ENCODE measurements at regions not wholly inside any gene's neighbourhood (a gene's known extent, or its start where the extent isn't known, plus 50 kb on each side); places are given as distances from the start of the nearest gene placed in this dataset.
A peak's percentile ranks its signal among the peaks of the same experiment; 100 is the strongest.

DNA sequence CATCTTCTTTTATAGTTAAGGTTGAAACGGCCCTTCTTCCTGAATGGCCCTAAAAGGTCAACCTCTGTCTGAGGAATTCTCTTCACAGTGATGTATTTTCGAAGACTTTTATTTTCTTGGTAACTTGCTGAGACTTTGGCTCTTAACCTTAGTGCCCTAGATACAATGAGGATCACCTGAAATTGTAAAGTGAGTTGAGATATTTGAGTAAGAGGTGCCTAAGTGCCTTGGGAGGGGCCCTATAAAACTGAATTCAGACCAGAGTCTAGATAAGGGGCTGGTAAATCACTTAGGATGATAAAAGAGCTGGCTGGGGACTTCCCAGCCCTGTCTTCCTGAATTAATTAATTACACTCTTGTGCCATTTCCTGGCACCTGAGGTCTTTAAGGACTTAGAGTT, 505.6 kb upstream of the KIRREL3 start:
- Histone ChIP-seq H3K27ac (ENCODE audit: low read depth, low read length) (no peak overlapping the region), H3K36me3 (ENCODE audit: insufficient read depth, low read length) (no peaks in the 10 kb centered on the region), H3K4me1 (ENCODE audit: insufficient read depth, low read length) (no peaks in the 10 kb centered on the region), H2AFZ (ENCODE audit: low read depth, low read length) (no peak overlapping the region), H3K79me2 (ENCODE audit: insufficient read depth, low read length) (no peaks in the 10 kb centered on the region), H3K4me3 (ENCODE audit: insufficient read depth, low read depth, low read length) (no peak overlapping the region), H3K9ac (ENCODE audit: low read length) (no peak overlapping the region), H3K27me3 (ENCODE audit: insufficient read depth, low read length) (no peaks in the 10 kb centered on the region), H3K9me3 (ENCODE audit: insufficient read depth, low read depth, low read length) (no peaks in the 10 kb centered on the region), H3K4me2 (ENCODE audit: low read length) (no peak overlapping the region), H4K20me1 (ENCODE audit: insufficient read depth, low read length) (no peaks in the 10 kb centered on the region)
- Mint-ChIP-seq H3K9me3 (ENCODE audit: unreplicated experiment) (no peaks in the 10 kb centered on the region), H3K36me3 (ENCODE audit: low read depth, unreplicated experiment) (no peaks in the 10 kb centered on the region), H3K4me1 (ENCODE audit: low read depth, unreplicated experiment) (no peaks in the 10 kb centered on the region), H3K27ac (ENCODE audit: unreplicated experiment) (no peak overlapping the region), H3K27me3 (ENCODE audit: low read depth, unreplicated experiment) (peaks cover 2% of the 10 kb centered on the region), H3K4me3 (ENCODE audit: unreplicated experiment) (no peak overlapping the region)
- FAIRE-seq (no peak), DNase-seq (ENCODE audit: low read depth) (no peak)
- no peak for TF ChIP-seq EZH2 (IDR thresholded peaks at IDR 0.05; ENCODE audit: insufficient read depth, low read length)
- TF ChIP-seq, protein P1, sequence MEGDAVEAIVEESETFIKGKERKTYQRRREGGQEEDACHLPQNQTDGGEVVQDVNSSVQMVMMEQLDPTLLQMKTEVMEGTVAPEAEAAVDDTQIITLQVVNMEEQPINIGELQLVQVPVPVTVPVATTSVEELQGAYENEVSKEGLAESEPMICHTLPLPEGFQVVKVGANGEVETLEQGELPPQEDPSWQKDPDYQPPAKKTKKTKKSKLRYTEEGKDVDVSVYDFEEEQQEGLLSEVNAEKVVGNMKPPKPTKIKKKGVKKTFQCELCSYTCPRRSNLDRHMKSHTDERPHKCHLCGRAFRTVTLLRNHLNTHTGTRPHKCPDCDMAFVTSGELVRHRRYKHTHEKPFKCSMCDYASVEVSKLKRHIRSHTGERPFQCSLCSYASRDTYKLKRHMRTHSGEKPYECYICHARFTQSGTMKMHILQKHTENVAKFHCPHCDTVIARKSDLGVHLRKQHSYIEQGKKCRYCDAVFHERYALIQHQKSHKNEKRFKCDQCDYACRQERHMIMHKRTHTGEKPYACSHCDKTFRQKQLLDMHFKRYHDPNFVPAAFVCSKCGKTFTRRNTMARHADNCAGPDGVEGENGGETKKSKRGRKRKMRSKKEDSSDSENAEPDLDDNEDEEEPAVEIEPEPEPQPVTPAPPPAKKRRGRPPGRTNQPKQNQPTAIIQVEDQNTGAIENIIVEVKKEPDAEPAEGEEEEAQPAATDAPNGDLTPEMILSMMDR (IDR thresholded peaks at IDR 0.05; ENCODE audit: insufficient read depth, low read depth, low read length) = no peak

DNA sequence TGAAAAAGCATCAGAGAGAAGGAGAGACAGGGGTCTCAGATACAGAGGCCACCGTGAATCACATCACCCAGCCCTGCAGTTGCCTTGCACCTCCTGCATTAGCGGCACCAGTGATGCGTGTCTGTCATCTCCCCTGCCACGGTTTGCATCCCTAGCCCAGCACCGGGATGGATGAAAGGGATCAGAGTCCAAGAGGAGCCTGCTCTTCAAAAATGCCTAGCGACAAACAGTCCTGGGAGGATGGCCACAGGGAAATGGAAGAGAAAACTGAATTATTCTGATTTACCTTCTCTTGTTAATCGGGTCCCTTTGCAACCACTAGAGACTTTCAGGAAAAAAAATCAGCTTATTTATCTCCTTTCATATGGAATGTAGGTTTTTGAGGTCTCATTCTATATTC, 495.6 kb upstream of the KIRREL3 start:
- H3K79me2 ChIP-seq (ENCODE audit: insufficient read depth, low read length) = no peaks in the 10 kb centered on the region
- H3K4me1 Mint-ChIP-seq (ENCODE audit: low read depth, unreplicated experiment) = no peaks in the 10 kb centered on the region
- H3K27me3 ChIP-seq (ENCODE audit: insufficient read depth, low read length) = no peaks in the 10 kb centered on the region
- TF ChIP-seq EZH2 (IDR thresholded peaks at IDR 0.05; ENCODE audit: insufficient read depth, low read length) = no peak
- TF ChIP-seq, protein P1 (IDR thresholded peaks at IDR 0.05; ENCODE audit: insufficient read depth, low read depth, low read length) = no peak
- H3K4me3 Mint-ChIP-seq (ENCODE audit: unreplicated experiment) = no peak overlapping the region
- peaks cover 5% of the 10 kb centered on the region for H3K9me3 Mint-ChIP-seq (ENCODE audit: unreplicated experiment)
- peaks cover 4% of the 10 kb centered on the region for H3K27me3 Mint-ChIP-seq (ENCODE audit: low read depth, unreplicated experiment)
- H3K27ac Mint-ChIP-seq (ENCODE audit: unreplicated experiment) = no peak overlapping the region
- no peak for DNase-seq (ENCODE audit: low read depth)
- H3K4me2 ChIP-seq (ENCODE audit: low read length) = no peak overlapping the region
- H3K9ac ChIP-seq (ENCODE audit: low read length) = no peak overlapping the region
- FAIRE-seq = no peak
- H3K4me1 ChIP-seq (ENCODE audit: insufficient read depth, low read length) = no peaks in the 10 kb centered on the region
- H2AFZ ChIP-seq (ENCODE audit: low read depth, low read length) = no peak overlapping the region
- H3K27ac ChIP-seq (ENCODE audit: low read depth, low read length) = no peak overlapping the region
- H3K36me3 Mint-ChIP-seq (ENCODE audit: low read depth, unreplicated experiment) = no peaks in the 10 kb centered on the region
- H4K20me1 ChIP-seq (ENCODE audit: insufficient read depth, low read length) = no peaks in the 10 kb centered on the region
- H3K4me3 ChIP-seq (ENCODE audit: insufficient read depth, low read depth, low read length) = no peak overlapping the region
- H3K36me3 ChIP-seq (ENCODE audit: insufficient read depth, low read length) = no peaks in the 10 kb centered on the region
- no peaks in the 10 kb centered on the region for H3K9me3 ChIP-seq (ENCODE audit: insufficient read depth, low read depth, low read length)

DNA sequence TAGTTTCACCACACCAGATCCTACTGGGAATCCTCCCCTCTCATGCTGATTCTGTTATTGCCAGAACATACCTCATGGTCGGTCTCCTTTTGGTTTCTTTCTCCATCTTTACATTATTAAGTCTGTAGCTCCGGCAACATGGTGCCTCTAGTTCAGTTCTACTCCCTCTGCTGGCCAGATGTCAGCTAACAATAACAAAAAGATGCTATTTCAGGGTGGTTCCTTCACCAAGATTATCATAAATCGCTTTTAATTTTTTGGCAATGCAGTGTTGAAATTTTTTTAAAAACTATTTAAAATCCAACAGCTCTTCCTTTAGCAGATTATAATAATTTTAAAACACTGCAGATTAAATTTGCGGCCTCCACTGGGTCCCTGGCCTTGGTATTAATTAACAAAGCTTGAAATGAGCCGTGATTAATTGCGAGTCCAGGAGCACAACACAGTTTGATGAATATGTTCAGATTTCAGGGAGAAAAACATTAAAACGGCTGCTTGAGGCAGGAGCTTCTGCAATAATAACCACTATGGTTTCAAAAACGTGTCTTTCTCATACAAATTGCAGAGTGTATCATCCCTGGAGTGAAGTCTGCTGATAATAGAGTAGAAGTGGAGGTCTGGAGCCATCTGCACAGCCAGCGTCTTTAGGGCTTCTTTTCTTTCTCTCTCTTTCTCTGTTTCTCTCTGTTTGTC, 492.9 kb upstream of the KIRREL3 start:
- TF ChIP-seq EZH2 (IDR thresholded peaks at IDR 0.05; ENCODE audit: insufficient read depth, low read length) = no peak
- TF ChIP-seq, protein P1 (IDR thresholded peaks at IDR 0.05; ENCODE audit: insufficient read depth, low read depth, low read length) = peak; percentile 54
- H2AFZ ChIP-seq (ENCODE audit: low read depth, low read length) = no peak overlapping the region
- no peak overlapping the region for H3K4me3 Mint-ChIP-seq (ENCODE audit: unreplicated experiment)
- peaks cover 4% of the 10 kb centered on the region for H3K27me3 Mint-ChIP-seq (ENCODE audit: low read depth, unreplicated experiment)
- H3K27ac Mint-ChIP-seq (ENCODE audit: unreplicated experiment) = no peak overlapping the region
- H3K79me2 ChIP-seq (ENCODE audit: insufficient read depth, low read length) = no peaks in the 10 kb centered on the region
- H3K9ac ChIP-seq (ENCODE audit: low read length) = no peak overlapping the region
- no peaks in the 10 kb centered on the region for H3K27me3 ChIP-seq (ENCODE audit: insufficient read depth, low read length)
- no peaks in the 10 kb centered on the region for H4K20me1 ChIP-seq (ENCODE audit: insufficient read depth, low read length)
- H3K9me3 Mint-ChIP-seq (ENCODE audit: unreplicated experiment) = peaks cover 7% of the 10 kb centered on the region
- H3K27ac ChIP-seq (ENCODE audit: low read depth, low read length) = no peak overlapping the region
- H3K9me3 ChIP-seq (ENCODE audit: insufficient read depth, low read depth, low read length) = no peaks in the 10 kb centered on the region
- no peaks in the 10 kb centered on the region for H3K36me3 Mint-ChIP-seq (ENCODE audit: low read depth, unreplicated experiment)
- H3K36me3 ChIP-seq (ENCODE audit: insufficient read depth, low read length) = no peaks in the 10 kb centered on the region
- no peak overlapping the region for H3K4me2 ChIP-seq (ENCODE audit: low read length)
- no peak overlapping the region for H3K4me3 ChIP-seq (ENCODE audit: insufficient read depth, low read depth, low read length)
- DNase-seq (ENCODE audit: low read depth) (peak; percentile 5), FAIRE-seq (no peak)
- no peaks in the 10 kb centered on the region for H3K4me1 ChIP-seq (ENCODE audit: insufficient read depth, low read length)
- no peaks in the 10 kb centered on the region for H3K4me1 Mint-ChIP-seq (ENCODE audit: low read depth, unreplicated experiment)

Data from astrocyte (in vitro differentiated cells and primary cell).